ENCODE measurements at regions not wholly inside any gene's neighbourhood (a gene's known extent, or its start where the extent isn't known, plus 50 kb on each side); places are given as distances from the start of the nearest gene placed in this dataset.
A peak's percentile ranks its signal among the peaks of the same experiment; 100 is the strongest.
"Not testable (repeated sequence)": the region's sequence is repeated elsewhere in the genome, so short reads cannot be mapped to it uniquely, and the experiment has no call there.

- Histone ChIP-seq H3K27ac (ENCODE audit: low read depth, low read length) (no peak overlapping the region), H3K27me3 (ENCODE audit: control insufficient read depth in 5 of 5, insufficient read depth in 4 of 5, low read length in 5 of 5) (peaks cover 3 to 17% (median 6%) of the 10 kb centered on the region in 5 donors), H3K9me3 (ENCODE audit: control insufficient read depth in 5 of 5, low read length in 5 of 5) (no peaks in the 10 kb centered on the region), H3K36me3 (ENCODE audit: control insufficient read depth in 5 of 5, insufficient read depth in 5 of 5, low read length in 5 of 5) (no peaks in the 10 kb centered on the region), H3K9ac (ENCODE audit: low read length in 5 of 5) (no peak overlapping the region), H3K4me3 (ENCODE audit: low read depth in 1 of 5, low read length in 5 of 5) (no peak overlapping the region), H3K4me1 (ENCODE audit: control insufficient read depth in 5 of 5, insufficient read depth in 5 of 5, low read length in 5 of 5) (peaks cover 0 to 27% (median 22%) of the 10 kb centered on the region in 5 donors)
These were observed 106.8 kb downstream of the OR2B2 start for GRCh38 chr6:27805347-27805746.

GRCh38 chr6:27804851-27805250, 107.3 kb downstream of the OR2B2 start:
- peaks cover 0 to 12% (median 4%) of the 10 kb centered on the region in 5 donors for H3K27me3 ChIP-seq (ENCODE audit: control insufficient read depth in 5 of 5, insufficient read depth in 4 of 5, low read length in 5 of 5)
- peaks cover 0 to 22% (median 17%) of the 10 kb centered on the region in 5 donors for H3K4me1 ChIP-seq (ENCODE audit: control insufficient read depth in 5 of 5, insufficient read depth in 5 of 5, low read length in 5 of 5)
- no peak overlapping the region for H3K27ac ChIP-seq (ENCODE audit: low read depth, low read length)
- no peaks in the 10 kb centered on the region for H3K9me3 ChIP-seq (ENCODE audit: control insufficient read depth in 5 of 5, low read length in 5 of 5)
- H3K4me3 ChIP-seq (ENCODE audit: low read depth in 1 of 5, low read length in 5 of 5) = no peak overlapping the region
- H3K36me3 ChIP-seq (ENCODE audit: control insufficient read depth in 5 of 5, insufficient read depth in 5 of 5, low read length in 5 of 5) = no peaks in the 10 kb centered on the region
- H3K9ac ChIP-seq (ENCODE audit: low read length in 5 of 5) = no peak overlapping the region

- no peaks in the 10 kb centered on the region for H3K36me3 ChIP-seq (ENCODE audit: control insufficient read depth in 5 of 5, insufficient read depth in 5 of 5, low read length in 5 of 5)
- H3K27me3 ChIP-seq (ENCODE audit: control insufficient read depth in 5 of 5, insufficient read depth in 4 of 5, low read length in 5 of 5) = peaks cover 0 to 3% (median 0%) of the 10 kb centered on the region in 5 donors
- no peak overlapping the region for H3K27ac ChIP-seq (ENCODE audit: low read depth, low read length)
- H3K9me3 ChIP-seq (ENCODE audit: control insufficient read depth in 5 of 5, low read length in 5 of 5) = no peaks in the 10 kb centered on the region
- no peak overlapping the region for H3K4me3 ChIP-seq (ENCODE audit: low read depth in 1 of 5, low read length in 5 of 5)
- H3K9ac ChIP-seq (ENCODE audit: low read length in 5 of 5) = no peak overlapping the region
- peaks cover 0 to 4% (median 0%) of the 10 kb centered on the region in 5 donors for H3K4me1 ChIP-seq (ENCODE audit: control insufficient read depth in 5 of 5, insufficient read depth in 5 of 5, low read length in 5 of 5)
These were observed 111.3 kb downstream of the OR2B2 start for GRCh38 chr6:27800731-27801373.

GRCh38 chr6:27797960-27798359, 114.2 kb downstream of the OR2B2 start:
- no peaks in the 10 kb centered on the region for H3K36me3 ChIP-seq (ENCODE audit: control insufficient read depth in 5 of 5, insufficient read depth in 5 of 5, low read length in 5 of 5)
- no peak overlapping the region for H3K27ac ChIP-seq (ENCODE audit: low read depth, low read length)
- H3K9ac ChIP-seq (ENCODE audit: low read length in 5 of 5) = peak overlapping the region in 1 of 5 donors; percentile 2
- H3K9me3 ChIP-seq (ENCODE audit: control insufficient read depth in 5 of 5, low read length in 5 of 5) = no peaks in the 10 kb centered on the region
- no peaks in the 10 kb centered on the region for H3K27me3 ChIP-seq (ENCODE audit: control insufficient read depth in 5 of 5, insufficient read depth in 4 of 5, low read length in 5 of 5)
- peaks cover 0 to 7% (median 3%) of the 10 kb centered on the region in 5 donors for H3K4me1 ChIP-seq (ENCODE audit: control insufficient read depth in 5 of 5, insufficient read depth in 5 of 5, low read length in 5 of 5)
- no peak overlapping the region for H3K4me3 ChIP-seq (ENCODE audit: low read depth in 1 of 5, low read length in 5 of 5)

GRCh38 chr6:27796736-27797481, 115.3 kb downstream of the OR2B2 start:
- H3K9ac ChIP-seq (ENCODE audit: low read length in 5 of 5); H3K9me3 ChIP-seq (ENCODE audit: control insufficient read depth in 5 of 5, low read length in 5 of 5); H3K27me3 ChIP-seq (ENCODE audit: control insufficient read depth in 5 of 5, insufficient read depth in 4 of 5, low read length in 5 of 5); H3K36me3 ChIP-seq (ENCODE audit: control insufficient read depth in 5 of 5, insufficient read depth in 5 of 5, low read length in 5 of 5); H3K4me3 ChIP-seq (ENCODE audit: low read depth in 1 of 5, low read length in 5 of 5); H3K27ac ChIP-seq (ENCODE audit: low read depth, low read length): not testable (repeated sequence)
- peaks cover 2 to 18% (median 13%) of the 10 kb centered on the region in 5 donors for H3K4me1 ChIP-seq (ENCODE audit: control insufficient read depth in 5 of 5, insufficient read depth in 5 of 5, low read length in 5 of 5)

- no peak overlapping the region for H3K9ac ChIP-seq (ENCODE audit: low read length in 5 of 5)
- H3K4me3 ChIP-seq (ENCODE audit: low read depth in 1 of 5, low read length in 5 of 5) = no peak overlapping the region
- H3K27me3 ChIP-seq (ENCODE audit: control insufficient read depth in 5 of 5, insufficient read depth in 4 of 5, low read length in 5 of 5) = no peaks in the 10 kb centered on the region
- no peaks in the 10 kb centered on the region for H3K9me3 ChIP-seq (ENCODE audit: control insufficient read depth in 5 of 5, low read length in 5 of 5)
- no peaks in the 10 kb centered on the region for H3K36me3 ChIP-seq (ENCODE audit: control insufficient read depth in 5 of 5, insufficient read depth in 5 of 5, low read length in 5 of 5)
- H3K27ac ChIP-seq (ENCODE audit: low read depth, low read length) = no peak overlapping the region
- H3K4me1 ChIP-seq (ENCODE audit: control insufficient read depth in 5 of 5, insufficient read depth in 5 of 5, low read length in 5 of 5) = peaks cover 7 to 24% (median 20%) of the 10 kb centered on the region in 5 donors
These were observed 116.3 kb downstream of the OR2B2 start for GRCh38 chr6:27795697-27796494.

GRCh38 chr6:27791182-27791943, 120.8 kb downstream of the OR2B2 start:
- Histone ChIP-seq H3K27ac (ENCODE audit: low read depth, low read length) (peak overlapping the region; percentile 39), H3K27me3 (ENCODE audit: control insufficient read depth in 5 of 5, insufficient read depth in 4 of 5, low read length in 5 of 5) (no peaks in the 10 kb centered on the region), H3K9ac (ENCODE audit: low read length in 5 of 5) (peak overlapping the region in 2 of 5 donors; percentile 14 to 39), H3K9me3 (ENCODE audit: control insufficient read depth in 5 of 5, low read length in 5 of 5) (no peaks in the 10 kb centered on the region), H3K4me3 (ENCODE audit: low read depth in 1 of 5, low read length in 5 of 5) (peak overlapping the region; percentile 71 to 89 (median 74)), H3K36me3 (ENCODE audit: control insufficient read depth in 5 of 5, insufficient read depth in 5 of 5, low read length in 5 of 5) (no peaks in the 10 kb centered on the region), H3K4me1 (ENCODE audit: control insufficient read depth in 5 of 5, insufficient read depth in 5 of 5, low read length in 5 of 5) (peaks cover 7 to 24% (median 20%) of the 10 kb centered on the region in 5 donors)

GRCh38 chr6:27788376-27788775, 123.8 kb downstream of the OR2B2 start:
- not testable (repeated sequence) for H3K36me3 ChIP-seq (ENCODE audit: control insufficient read depth in 5 of 5, insufficient read depth in 5 of 5, low read length in 5 of 5); H3K27me3 ChIP-seq (ENCODE audit: control insufficient read depth in 5 of 5, insufficient read depth in 4 of 5, low read length in 5 of 5); H3K4me3 ChIP-seq (ENCODE audit: low read depth in 1 of 5, low read length in 5 of 5); H3K9me3 ChIP-seq (ENCODE audit: control insufficient read depth in 5 of 5, low read length in 5 of 5); H3K9ac ChIP-seq (ENCODE audit: low read length in 5 of 5); H3K27ac ChIP-seq (ENCODE audit: low read depth, low read length)
- H3K4me1 ChIP-seq (ENCODE audit: control insufficient read depth in 5 of 5, insufficient read depth in 5 of 5, low read length in 5 of 5) = peaks cover 7 to 21% (median 20%) of the 10 kb centered on the region in 5 donors

GRCh38 chr6:27786048-27786447, 126.1 kb downstream of the OR2B2 start:
- no peaks in the 10 kb centered on the region for H3K4me1 ChIP-seq (ENCODE audit: control insufficient read depth in 5 of 5, insufficient read depth in 5 of 5, low read length in 5 of 5)
- H3K27ac ChIP-seq (ENCODE audit: low read depth, low read length) = no peak overlapping the region
- H3K36me3 ChIP-seq (ENCODE audit: control insufficient read depth in 5 of 5, insufficient read depth in 5 of 5, low read length in 5 of 5) = no peaks in the 10 kb centered on the region
- H3K9me3 ChIP-seq (ENCODE audit: control insufficient read depth in 5 of 5, low read length in 5 of 5) = no peaks in the 10 kb centered on the region
- no peak overlapping the region for H3K4me3 ChIP-seq (ENCODE audit: low read depth in 1 of 5, low read length in 5 of 5)
- no peak overlapping the region for H3K9ac ChIP-seq (ENCODE audit: low read length in 5 of 5)
- H3K27me3 ChIP-seq (ENCODE audit: control insufficient read depth in 5 of 5, insufficient read depth in 4 of 5, low read length in 5 of 5) = peaks cover 0 to 4% (median 0%) of the 10 kb centered on the region in 5 donors

Data from subcutaneous abdominal adipose tissue (tissue), 5 donors.